ENCODE measurements at regions not wholly inside any gene's neighbourhood (a gene's known extent, or its start where the extent isn't known, plus 50 kb on each side); places are given as distances from the start of the nearest gene placed in this dataset.
"Not testable (repeated sequence)": the region's sequence is repeated elsewhere in the genome, so short reads cannot be mapped to it uniquely, and the experiment has no call there.

GRCh38 chr3:87942256-87942655, 116.5 kb downstream of the CGGBP1 start:
- H3K4me2 ChIP-seq (ENCODE audit: low read depth, low read length); H3K9me3 ChIP-seq (replicated peaks; ENCODE audit: insufficient read depth, low read length); H3K9me2 ChIP-seq (replicated peaks; ENCODE audit: insufficient read depth, low read length); H3K36me3 ChIP-seq (replicated peaks; ENCODE audit: insufficient read depth, low read length); H3K27me3 ChIP-seq (replicated peaks; ENCODE audit: insufficient read depth, low read length); H3K4me1 ChIP-seq (ENCODE audit: low read length); H3K4me3 ChIP-seq (ENCODE audit: low read length); DNase-seq; H3K9ac ChIP-seq (ENCODE audit: low read length); H3K79me2 ChIP-seq (ENCODE audit: low read length); H2AFZ ChIP-seq (ENCODE audit: low read length); H3F3A ChIP-seq (ENCODE audit: insufficient read depth, low read length); H3K27ac ChIP-seq (ENCODE audit: low read length); H4K20me1 ChIP-seq (ENCODE audit: insufficient read depth, low read length): not testable (repeated sequence)

GRCh38 chr3:87924485-87924884, 134.3 kb downstream of the CGGBP1 start:
- Histone ChIP-seq H3K27ac (ENCODE audit: low read length) (no peak overlapping the region), H4K20me1 (ENCODE audit: insufficient read depth, low read length) (no peaks in the 10 kb centered on the region), H2AFZ (ENCODE audit: low read length) (no peak overlapping the region), H3K9me3 (replicated peaks; ENCODE audit: insufficient read depth, low read length) (no peaks in the 10 kb centered on the region), H3K27me3 (replicated peaks; ENCODE audit: insufficient read depth, low read length) (no peaks in the 10 kb centered on the region), H3K4me1 (ENCODE audit: low read length) (no peaks in the 10 kb centered on the region), H3F3A (ENCODE audit: insufficient read depth, low read length) (no peaks in the 10 kb centered on the region), H3K36me3 (replicated peaks; ENCODE audit: insufficient read depth, low read length) (no peaks in the 10 kb centered on the region), H3K79me2 (ENCODE audit: low read length) (no peaks in the 10 kb centered on the region), H3K9me2 (replicated peaks; ENCODE audit: insufficient read depth, low read length) (no peaks in the 10 kb centered on the region), H3K9ac (ENCODE audit: low read length) (no peak overlapping the region), H3K4me2 (ENCODE audit: low read depth, low read length) (no peak overlapping the region), H3K4me3 (ENCODE audit: low read length) (no peak overlapping the region)
- TF ChIP-seq EZH2phosphoT487 (IDR thresholded peaks at IDR 0.05; ENCODE audit: low read length) (no peak), CTCF (IDR thresholded peaks at IDR 0.05; ENCODE audit: low read length) (no peak), EZH2 (optimal IDR thresholded peaks at IDR 0.05; ENCODE audit: low read depth, low read length) (no peak)
- DNase-seq, result no peak

GRCh38 chr3:87920549-87920948, 138.3 kb downstream of the CGGBP1 start:
- Histone ChIP-seq H2AFZ (ENCODE audit: low read length) (no peak overlapping the region), H3K4me1 (ENCODE audit: low read length) (no peaks in the 10 kb centered on the region), H3K36me3 (replicated peaks; ENCODE audit: insufficient read depth, low read length) (no peaks in the 10 kb centered on the region), H3K9me3 (replicated peaks; ENCODE audit: insufficient read depth, low read length) (no peaks in the 10 kb centered on the region), H3K9ac (ENCODE audit: low read length) (no peak overlapping the region), H3K27me3 (replicated peaks; ENCODE audit: insufficient read depth, low read length) (no peaks in the 10 kb centered on the region), H3F3A (ENCODE audit: insufficient read depth, low read length) (no peaks in the 10 kb centered on the region), H3K4me3 (ENCODE audit: low read length) (no peak overlapping the region), H3K27ac (ENCODE audit: low read length) (no peak overlapping the region), H3K79me2 (ENCODE audit: low read length) (no peaks in the 10 kb centered on the region), H3K4me2 (ENCODE audit: low read depth, low read length) (no peak overlapping the region), H3K9me2 (replicated peaks; ENCODE audit: insufficient read depth, low read length) (no peaks in the 10 kb centered on the region), H4K20me1 (ENCODE audit: insufficient read depth, low read length) (no peaks in the 10 kb centered on the region)
- DNase-seq, result no peak
- no peak for TF ChIP-seq EZH2phosphoT487 (IDR thresholded peaks at IDR 0.05; ENCODE audit: low read length)
- TF ChIP-seq CTCF (IDR thresholded peaks at IDR 0.05; ENCODE audit: low read length), result no peak
- no peak for TF ChIP-seq EZH2 (optimal IDR thresholded peaks at IDR 0.05; ENCODE audit: low read depth, low read length)

GRCh38 chr3:87901141-87901540, 157.7 kb downstream of the CGGBP1 start:
- no peaks in the 10 kb centered on the region for H3F3A ChIP-seq (ENCODE audit: insufficient read depth, low read length)
- no peaks in the 10 kb centered on the region for H3K9me2 ChIP-seq (replicated peaks; ENCODE audit: insufficient read depth, low read length)
- H3K4me1 ChIP-seq (ENCODE audit: low read length), result no peaks in the 10 kb centered on the region
- H3K4me2 ChIP-seq (ENCODE audit: low read depth, low read length), result no peak overlapping the region
- DNase-seq, result no peak
- no peak overlapping the region for H2AFZ ChIP-seq (ENCODE audit: low read length)
- no peaks in the 10 kb centered on the region for H3K27me3 ChIP-seq (replicated peaks; ENCODE audit: insufficient read depth, low read length)
- H3K4me3 ChIP-seq (ENCODE audit: low read length), result no peak overlapping the region
- TF ChIP-seq CTCF (IDR thresholded peaks at IDR 0.05; ENCODE audit: low read length), result no peak
- TF ChIP-seq EZH2 (optimal IDR thresholded peaks at IDR 0.05; ENCODE audit: low read depth, low read length), result no peak
- TF ChIP-seq EZH2phosphoT487 (IDR thresholded peaks at IDR 0.05; ENCODE audit: low read length), result no peak
- H3K79me2 ChIP-seq (ENCODE audit: low read length), result no peaks in the 10 kb centered on the region
- H3K9me3 ChIP-seq (replicated peaks; ENCODE audit: insufficient read depth, low read length), result no peaks in the 10 kb centered on the region
- no peaks in the 10 kb centered on the region for H4K20me1 ChIP-seq (ENCODE audit: insufficient read depth, low read length)
- H3K27ac ChIP-seq (ENCODE audit: low read length), result no peak overlapping the region
- H3K9ac ChIP-seq (ENCODE audit: low read length), result no peak overlapping the region
- H3K36me3 ChIP-seq (replicated peaks; ENCODE audit: insufficient read depth, low read length), result no peaks in the 10 kb centered on the region
